Neural cell (in vitro differentiated cells): ENCODE measurements at regions not wholly inside any gene's neighbourhood (a gene's known extent, or its start where the extent isn't known, plus 50 kb on each side); places are given as distances from the start of the nearest gene placed in this dataset.

Experiments
- H2AFZ ChIP-seq: fragments of 200-600, 300-800 bp; sonication (generic), shearing (Covaris generic); 2 replicates; pipeline ENCODE4 v1.6.0; 2014; ENCODE audit warnings: low read depth, mild to moderate bottlenecking, antibody characterized with exemption, low read length, moderate library complexity
- H3F3A ChIP-seq: fragments of 200-600 bp; shearing (Covaris generic); 2 replicates; pipeline ENCODE4 v1.6.1; 2016; ENCODE audit warnings: mild to moderate bottlenecking, moderate library complexity, mixed read lengths, antibody characterized with exemption, low read length; ENCODE audit not compliant: insufficient read depth, poor library complexity, severe bottlenecking
- H3K27ac ChIP-seq: fragments of 200-600, 300-800 bp; sonication (generic), shearing (Covaris generic); 2 replicates; pipeline ENCODE4 v1.5.1; 2014; ENCODE audit warnings: mild to moderate bottlenecking, low read length, moderate library complexity
- H3K27me3 ChIP-seq: fragments of 300-800, 200-600 bp; sonication (generic), shearing (Covaris generic); 2 replicates; pipeline ENCODE4 v1.6.0; 2014; ENCODE audit warnings: mild to moderate bottlenecking, low read depth, low read length, moderate library complexity; ENCODE audit not compliant: insufficient read depth
- H3K36me3 ChIP-seq: fragments of 300-800, 200-600 bp; sonication (generic), shearing (Covaris generic); 2 replicates; pipeline ENCODE4 v1.5.1; 2014; ENCODE audit warnings: mild to moderate bottlenecking, antibody characterized with exemption, low read length, moderate library complexity; ENCODE audit not compliant: insufficient read depth
- H3K4me2 ChIP-seq: fragments of 300-800, 200-600 bp; sonication (generic), shearing (Covaris generic); 2 replicates; pipeline ENCODE4 v1.6.0; 2014; ENCODE audit warnings: mild to moderate bottlenecking, low read length
- H3K4me3 ChIP-seq: fragments of 300-800, 200-600 bp; sonication (generic), shearing (Covaris generic); 2 replicates; pipeline ENCODE4 v1.5.1; 2014; ENCODE audit warnings: mild to moderate bottlenecking, low read length, moderate library complexity
- H3K79me2 ChIP-seq: fragments of 200-600 bp; shearing (Covaris generic); replicated peaks from 2 replicates; pipeline ENCODE4 v1.6.0; 2014; ENCODE audit warnings: mild to moderate bottlenecking, low read length, moderate library complexity; ENCODE audit not compliant: insufficient read depth
- H3K9ac ChIP-seq: fragments of 300-800, 200-600 bp; sonication (generic), shearing (Covaris generic); 2 replicates; pipeline ENCODE4 v1.6.1; 2016; ENCODE audit warnings: mild to moderate bottlenecking, low read length, mixed read lengths
- H3K9me2 ChIP-seq: fragments of 200-600 bp; shearing (Covaris generic); 2 replicates; pipeline ENCODE4 v1.6.1; 2016; ENCODE audit warnings: mild to moderate bottlenecking, low read length, mixed read lengths; ENCODE audit not compliant: insufficient read depth
- H3K9me3 ChIP-seq: fragments of 200-600, 300-800 bp; sonication (generic), shearing (Covaris generic); 2 replicates; pipeline ENCODE4 v1.6.1; 2016; ENCODE audit warnings: mild to moderate bottlenecking, mixed run types, low read length, moderate library complexity, mixed read lengths
- H4K20me1 ChIP-seq: fragments of 200-600 bp; shearing (Covaris generic); 2 replicates; pipeline ENCODE4 v1.6.1; 2016; ENCODE audit warnings: mild to moderate bottlenecking, mixed run types; ENCODE audit not compliant: insufficient read depth
- CTCF ChIP-seq: fragments of 450-650 bp; IDR thresholded peaks from 2 replicates; pipeline ENCODE4 v1.5.1; 2014; ENCODE audit warnings: antibody characterized with exemption, mild to moderate bottlenecking, moderate library complexity; ENCODE audit not compliant: poor library complexity, severe bottlenecking
- EP300 ChIP-seq: fragments of 450-650 bp; conservative IDR thresholded peaks from 2 replicates; pipeline ENCODE4 v1.6.1; 2014; ENCODE audit warnings: antibody characterized with exemption, mild to moderate bottlenecking, moderate library complexity; ENCODE audit not compliant: poor library complexity, severe bottlenecking
- EZH2 ChIP-seq: fragments of 200-600, 300-800 bp; shearing (Covaris generic), sonication (generic); IDR thresholded peaks from 2 replicates; pipeline ENCODE4 v1.6.1; 2014; ENCODE audit warnings: antibody characterized with exemption, low read length, borderline replicate concordance, mild to moderate bottlenecking; ENCODE audit not compliant: insufficient read depth, poor library complexity, severe bottlenecking
- MXI1 ChIP-seq: fragments of 450-650 bp; conservative IDR thresholded peaks from 2 replicates; pipeline ENCODE4 v1.6.1; 2014; ENCODE audit warnings: antibody characterized with exemption, mild to moderate bottlenecking; ENCODE audit not compliant: poor library complexity, severe bottlenecking
- POLR2AphosphoS5 ChIP-seq: IDR thresholded peaks from 2 replicates; pipeline ENCODE4 v1.6.1; 2012
- RAD21 ChIP-seq: fragments of 450-650 bp; conservative IDR thresholded peaks from 2 replicates; pipeline ENCODE4 v1.6.1; 2014; ENCODE audit warnings: antibody characterized with exemption, mild to moderate bottlenecking, moderate library complexity
- SMC3 ChIP-seq: fragments of 450-650 bp; conservative IDR thresholded peaks from 2 replicates; pipeline ENCODE4 v1.6.1; 2014; ENCODE audit warnings: antibody characterized with exemption, mild to moderate bottlenecking, moderate library complexity; ENCODE audit not compliant: poor library complexity
- TAF1 ChIP-seq: IDR thresholded peaks from 2 replicates; pipeline ENCODE4 v1.6.1; 2012; ENCODE audit warnings: low read depth
- TF ChIP-seq, protein P1 (sequence below): IDR thresholded peaks from 2 replicates; pipeline ENCODE4 v1.6.1; 2012; ENCODE audit warnings: borderline replicate concordance

DNA sequence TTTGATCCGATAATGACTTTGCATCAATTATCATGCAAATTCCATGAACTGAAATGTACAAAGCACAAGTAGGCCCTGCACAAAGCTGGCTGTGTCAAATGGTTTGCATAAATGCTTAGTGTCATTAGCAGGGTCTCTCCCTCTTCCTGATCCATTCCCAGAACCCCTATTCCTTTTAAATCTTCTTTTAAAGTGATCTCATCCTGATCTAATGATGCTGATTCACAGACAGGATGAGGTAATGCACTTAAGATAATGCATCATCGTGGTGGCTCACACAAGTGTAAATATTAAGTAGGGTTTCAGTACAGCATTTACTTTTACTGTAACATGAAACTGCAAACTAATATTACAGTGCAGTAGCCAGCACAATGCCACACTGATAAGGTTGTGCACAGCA lies 304.8 kb upstream of the SOX11 start:
- H3K9me2 ChIP-seq = no peaks in the 10 kb centered on the region
- H3F3A ChIP-seq = no peaks in the 10 kb centered on the region
- H2AFZ ChIP-seq = no peak overlapping the region
- no peak overlapping the region for H3K4me2 ChIP-seq
- H3K36me3 ChIP-seq = no peaks in the 10 kb centered on the region
- TF ChIP-seq CTCF (no peak), RAD21 (no peak), EZH2 (no peak), TAF1 (no peak), SMC3 (no peak), EP300 (no peak), POLR2AphosphoS5 (no peak), MXI1 (no peak)
- TF ChIP-seq, protein P1, sequence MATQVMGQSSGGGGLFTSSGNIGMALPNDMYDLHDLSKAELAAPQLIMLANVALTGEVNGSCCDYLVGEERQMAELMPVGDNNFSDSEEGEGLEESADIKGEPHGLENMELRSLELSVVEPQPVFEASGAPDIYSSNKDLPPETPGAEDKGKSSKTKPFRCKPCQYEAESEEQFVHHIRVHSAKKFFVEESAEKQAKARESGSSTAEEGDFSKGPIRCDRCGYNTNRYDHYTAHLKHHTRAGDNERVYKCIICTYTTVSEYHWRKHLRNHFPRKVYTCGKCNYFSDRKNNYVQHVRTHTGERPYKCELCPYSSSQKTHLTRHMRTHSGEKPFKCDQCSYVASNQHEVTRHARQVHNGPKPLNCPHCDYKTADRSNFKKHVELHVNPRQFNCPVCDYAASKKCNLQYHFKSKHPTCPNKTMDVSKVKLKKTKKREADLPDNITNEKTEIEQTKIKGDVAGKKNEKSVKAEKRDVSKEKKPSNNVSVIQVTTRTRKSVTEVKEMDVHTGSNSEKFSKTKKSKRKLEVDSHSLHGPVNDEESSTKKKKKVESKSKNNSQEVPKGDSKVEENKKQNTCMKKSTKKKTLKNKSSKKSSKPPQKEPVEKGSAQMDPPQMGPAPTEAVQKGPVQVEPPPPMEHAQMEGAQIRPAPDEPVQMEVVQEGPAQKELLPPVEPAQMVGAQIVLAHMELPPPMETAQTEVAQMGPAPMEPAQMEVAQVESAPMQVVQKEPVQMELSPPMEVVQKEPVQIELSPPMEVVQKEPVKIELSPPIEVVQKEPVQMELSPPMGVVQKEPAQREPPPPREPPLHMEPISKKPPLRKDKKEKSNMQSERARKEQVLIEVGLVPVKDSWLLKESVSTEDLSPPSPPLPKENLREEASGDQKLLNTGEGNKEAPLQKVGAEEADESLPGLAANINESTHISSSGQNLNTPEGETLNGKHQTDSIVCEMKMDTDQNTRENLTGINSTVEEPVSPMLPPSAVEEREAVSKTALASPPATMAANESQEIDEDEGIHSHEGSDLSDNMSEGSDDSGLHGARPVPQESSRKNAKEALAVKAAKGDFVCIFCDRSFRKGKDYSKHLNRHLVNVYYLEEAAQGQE = no peak
- no peak overlapping the region for H3K9ac ChIP-seq
- no peak overlapping the region for H3K27ac ChIP-seq
- no peak overlapping the region for H3K4me3 ChIP-seq
- H3K79me2 ChIP-seq = no peaks in the 10 kb centered on the region
- no peaks in the 10 kb centered on the region for H3K9me3 ChIP-seq
- H3K27me3 ChIP-seq = no peaks in the 10 kb centered on the region
- H4K20me1 ChIP-seq = no peaks in the 10 kb centered on the region

DNA sequence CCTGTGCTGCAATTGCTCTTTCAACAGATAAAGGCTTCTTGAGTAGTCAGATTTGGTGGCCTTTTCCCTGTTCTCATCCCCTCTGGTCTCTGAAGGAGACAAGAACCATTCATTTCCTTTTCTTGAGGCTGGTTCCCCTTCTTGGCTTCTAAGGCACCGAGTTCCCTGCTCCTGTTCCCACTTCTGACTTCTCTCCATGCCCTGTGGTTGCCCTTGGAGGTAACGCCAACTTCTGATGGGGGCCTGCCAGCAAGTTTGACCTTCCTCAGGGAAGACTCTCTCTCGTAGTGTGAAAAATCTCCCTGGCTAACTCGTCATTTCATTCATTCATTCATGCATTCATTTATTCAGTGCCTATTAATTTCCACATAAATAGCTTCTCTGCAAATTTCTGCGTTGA lies 302.4 kb upstream of the SOX11 start:
- TF ChIP-seq SMC3 = no peak
- TF ChIP-seq EZH2 = no peak
- no peak for TF ChIP-seq TAF1
- no peak for TF ChIP-seq RAD21
- TF ChIP-seq, protein P1 = no peak
- TF ChIP-seq EP300 = no peak
- TF ChIP-seq POLR2AphosphoS5 = no peak
- TF ChIP-seq MXI1 = no peak
- no peak for TF ChIP-seq CTCF
- H4K20me1 ChIP-seq = no peaks in the 10 kb centered on the region
- H3F3A ChIP-seq = no peaks in the 10 kb centered on the region
- H3K79me2 ChIP-seq = no peaks in the 10 kb centered on the region
- no peaks in the 10 kb centered on the region for H3K9me3 ChIP-seq
- H3K9me2 ChIP-seq = no peaks in the 10 kb centered on the region
- no peaks in the 10 kb centered on the region for H3K27me3 ChIP-seq
- H3K27ac ChIP-seq = no peak overlapping the region
- no peak overlapping the region for H2AFZ ChIP-seq
- H3K9ac ChIP-seq = no peak overlapping the region
- H3K4me3 ChIP-seq = no peak overlapping the region
- H3K36me3 ChIP-seq = no peaks in the 10 kb centered on the region
- no peak overlapping the region for H3K4me2 ChIP-seq
